SK-N-SH treated with all-trans-retinoic acid at 6 μM for 48 hours (cell line): ENCODE measurements at regions not wholly inside any gene's neighbourhood (a gene's known extent, or its start where the extent isn't known, plus 50 kb on each side); places are given as distances from the start of the nearest gene placed in this dataset.

Experiments
- ATAC-seq: fragments of 200-7000 bp; cut with Tn5 transposase; 3 replicates; pipeline ENCODE4 v1.9.1; 2020; ENCODE audit warnings: mild to moderate bottlenecking, moderate library complexity
- ARNTL ChIP-seq: fragments of 450-650 bp; formaldehyde crosslinking; IDR thresholded peaks from 2 replicates; pipeline ENCODE4 v1.5.0; 2020; ENCODE audit warnings: low read depth, mild to moderate bottlenecking, moderate library complexity, borderline replicate concordance
- BACH2 ChIP-seq: fragments of 250-450 bp; sonication (Bioruptor Pico); IDR thresholded peaks from 2 replicates; pipeline ENCODE4 v1.9.0; 2021; ENCODE audit warnings: mild to moderate bottlenecking, borderline replicate concordance
- ESRRG ChIP-seq: fragments of 250-450 bp; sonication (Bioruptor Pico); IDR thresholded peaks from 2 replicates; pipeline ENCODE4 v1.6.1; 2021; ENCODE audit warnings: mild to moderate bottlenecking
- GLIS3 ChIP-seq: fragments of 250-450 bp; sonication (Bioruptor Pico); IDR thresholded peaks from 2 replicates; pipeline ENCODE4 v1.5.0; 2020; ENCODE audit warnings: mild to moderate bottlenecking, moderate library complexity
- ISL1 ChIP-seq: fragments of 250-450 bp; sonication (Bioruptor Pico); IDR thresholded peaks from 2 replicates; pipeline ENCODE4 v2.1.2; 2022; ENCODE audit warnings: mild to moderate bottlenecking, moderate library complexity
- OSR1 ChIP-seq: fragments of 250-450 bp; sonication (Bioruptor Pico); IDR thresholded peaks from 2 replicates; pipeline ENCODE4 v1.8.0; 2022; ENCODE audit warnings: moderate library complexity, mild to moderate bottlenecking, inconsistent platforms
- RARB ChIP-seq: fragments of 250-450 bp; sonication (Bioruptor Pico); IDR thresholded peaks from 2 replicates; pipeline ENCODE4 v1.8.0; 2021; ENCODE audit warnings: mild to moderate bottlenecking, moderate library complexity
- SNAI2 ChIP-seq: fragments of 250-450 bp; sonication (Bioruptor Pico); IDR thresholded peaks from 2 replicates; pipeline ENCODE4 v1.5.0; 2020; ENCODE audit warnings: mild to moderate bottlenecking, moderate library complexity
- TCF4 ChIP-seq: fragments of 250-450 bp; sonication (Bioruptor Pico); IDR thresholded peaks from 2 replicates; pipeline ENCODE4 v1.8.0; 2021; ENCODE audit warnings: mild to moderate bottlenecking, moderate library complexity, borderline replicate concordance
- TOX ChIP-seq: fragments of 250-450 bp; sonication (Bioruptor Pico); IDR thresholded peaks from 2 replicates; pipeline ENCODE4 v1.8.0; 2021; ENCODE audit warnings: mild to moderate bottlenecking, moderate library complexity, borderline replicate concordance
- ZFP3 ChIP-seq: fragments of 250-450 bp; sonication (Bioruptor Pico); IDR thresholded peaks from 2 replicates; pipeline ENCODE4 v1.5.0; 2020; ENCODE audit warnings: mild to moderate bottlenecking, moderate library complexity
- ZNF565 ChIP-seq: fragments of 450-650 bp; formaldehyde crosslinking; conservative IDR thresholded peaks from 2 replicates; pipeline ENCODE4 v1.5.0; 2020; ENCODE audit warnings: low read depth, mild to moderate bottlenecking, moderate library complexity
- ZNF70 ChIP-seq: fragments of 450-650 bp; formaldehyde crosslinking; IDR thresholded peaks from 2 replicates; pipeline ENCODE4 v1.5.0; 2020; ENCODE audit warnings: mild to moderate bottlenecking, moderate library complexity
- ZNF8 ChIP-seq: fragments of 450-650 bp; formaldehyde crosslinking; IDR thresholded peaks from 2 replicates; pipeline ENCODE4 v1.5.0; 2020; ENCODE audit warnings: mild to moderate bottlenecking, moderate library complexity
- TF ChIP-seq, protein P1 (sequence below): fragments of 250-450 bp; sonication (Bioruptor Pico); IDR thresholded peaks from 2 replicates; pipeline ENCODE4 v1.5.1; 2021; ENCODE audit warnings: mild to moderate bottlenecking, moderate library complexity
- TF ChIP-seq, protein P2 (sequence below): fragments of 250-450 bp; sonication (Bioruptor Pico); IDR thresholded peaks from 2 replicates; pipeline ENCODE4 v1.5.0; 2020; ENCODE audit warnings: mild to moderate bottlenecking, moderate library complexity
- TF ChIP-seq, protein P3 (sequence below): fragments of 250-450 bp; sonication (Bioruptor Pico); IDR thresholded peaks from 2 replicates; pipeline ENCODE4 v1.8.0; 2021; ENCODE audit warnings: low read depth, mild to moderate bottlenecking, moderate library complexity, borderline replicate concordance
- TF ChIP-seq, protein P4 (sequence below): fragments of 250-450 bp; sonication (Bioruptor Pico); IDR thresholded peaks from 2 replicates; pipeline ENCODE4 v1.5.1; 2020; ENCODE audit warnings: low read depth, mild to moderate bottlenecking, moderate library complexity
- TF ChIP-seq, protein P5 (sequence below): fragments of 250-450 bp; sonication (Bioruptor Pico); IDR thresholded peaks from 2 replicates; pipeline ENCODE4 v1.8.0; 2020; ENCODE audit warnings: mild to moderate bottlenecking, moderate library complexity, borderline replicate concordance

DNA sequence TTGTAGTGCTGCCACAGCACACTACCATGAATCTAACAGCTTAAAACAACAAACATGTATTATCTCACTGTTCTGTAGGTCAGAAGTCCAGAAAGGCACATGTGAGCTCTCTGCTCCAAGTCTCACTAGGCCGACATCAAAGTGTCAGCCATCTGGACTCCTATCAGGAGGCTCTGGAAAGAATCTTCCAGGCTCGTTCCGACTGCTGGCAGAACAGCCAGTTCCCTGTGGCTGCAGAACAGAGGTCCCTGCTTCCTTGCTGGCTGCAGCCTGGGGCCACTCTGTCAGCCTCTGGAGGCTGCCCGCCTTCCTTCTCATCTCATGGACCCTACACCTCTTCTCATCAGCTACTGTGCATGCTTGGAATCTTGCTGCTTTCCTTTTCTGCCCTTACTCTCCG is 168.9 kb downstream of the CBLN1 start:
- TF ChIP-seq, protein P1, sequence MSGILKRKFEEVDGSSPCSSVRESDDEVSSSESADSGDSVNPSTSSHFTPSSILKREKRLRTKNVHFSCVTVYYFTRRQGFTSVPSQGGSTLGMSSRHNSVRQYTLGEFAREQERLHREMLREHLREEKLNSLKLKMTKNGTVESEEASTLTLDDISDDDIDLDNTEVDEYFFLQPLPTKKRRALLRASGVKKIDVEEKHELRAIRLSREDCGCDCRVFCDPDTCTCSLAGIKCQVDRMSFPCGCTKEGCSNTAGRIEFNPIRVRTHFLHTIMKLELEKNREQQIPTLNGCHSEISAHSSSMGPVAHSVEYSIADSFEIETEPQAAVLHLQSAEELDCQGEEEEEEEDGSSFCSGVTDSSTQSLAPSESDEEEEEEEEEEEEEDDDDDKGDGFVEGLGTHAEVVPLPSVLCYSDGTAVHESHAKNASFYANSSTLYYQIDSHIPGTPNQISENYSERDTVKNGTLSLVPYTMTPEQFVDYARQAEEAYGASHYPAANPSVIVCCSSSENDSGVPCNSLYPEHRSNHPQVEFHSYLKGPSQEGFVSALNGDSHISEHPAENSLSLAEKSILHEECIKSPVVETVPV (CRISPR knock-in tag): no peak
- no peak for TF ChIP-seq SNAI2 (CRISPR knock-in tag)
- no peak for TF ChIP-seq ISL1 (CRISPR knock-in tag)
- TF ChIP-seq, protein P2, sequence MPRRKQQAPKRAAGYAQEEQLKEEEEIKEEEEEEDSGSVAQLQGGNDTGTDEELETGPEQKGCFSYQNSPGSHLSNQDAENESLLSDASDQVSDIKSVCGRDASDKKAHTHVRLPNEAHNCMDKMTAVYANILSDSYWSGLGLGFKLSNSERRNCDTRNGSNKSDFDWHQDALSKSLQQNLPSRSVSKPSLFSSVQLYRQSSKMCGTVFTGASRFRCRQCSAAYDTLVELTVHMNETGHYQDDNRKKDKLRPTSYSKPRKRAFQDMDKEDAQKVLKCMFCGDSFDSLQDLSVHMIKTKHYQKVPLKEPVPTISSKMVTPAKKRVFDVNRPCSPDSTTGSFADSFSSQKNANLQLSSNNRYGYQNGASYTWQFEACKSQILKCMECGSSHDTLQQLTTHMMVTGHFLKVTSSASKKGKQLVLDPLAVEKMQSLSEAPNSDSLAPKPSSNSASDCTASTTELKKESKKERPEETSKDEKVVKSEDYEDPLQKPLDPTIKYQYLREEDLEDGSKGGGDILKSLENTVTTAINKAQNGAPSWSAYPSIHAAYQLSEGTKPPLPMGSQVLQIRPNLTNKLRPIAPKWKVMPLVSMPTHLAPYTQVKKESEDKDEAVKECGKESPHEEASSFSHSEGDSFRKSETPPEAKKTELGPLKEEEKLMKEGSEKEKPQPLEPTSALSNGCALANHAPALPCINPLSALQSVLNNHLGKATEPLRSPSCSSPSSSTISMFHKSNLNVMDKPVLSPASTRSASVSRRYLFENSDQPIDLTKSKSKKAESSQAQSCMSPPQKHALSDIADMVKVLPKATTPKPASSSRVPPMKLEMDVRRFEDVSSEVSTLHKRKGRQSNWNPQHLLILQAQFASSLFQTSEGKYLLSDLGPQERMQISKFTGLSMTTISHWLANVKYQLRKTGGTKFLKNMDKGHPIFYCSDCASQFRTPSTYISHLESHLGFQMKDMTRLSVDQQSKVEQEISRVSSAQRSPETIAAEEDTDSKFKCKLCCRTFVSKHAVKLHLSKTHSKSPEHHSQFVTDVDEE (CRISPR knock-in tag): no peak
- TF ChIP-seq TOX: no peak
- no peak for TF ChIP-seq ESRRG (CRISPR knock-in tag)
- TF ChIP-seq, protein P3, sequence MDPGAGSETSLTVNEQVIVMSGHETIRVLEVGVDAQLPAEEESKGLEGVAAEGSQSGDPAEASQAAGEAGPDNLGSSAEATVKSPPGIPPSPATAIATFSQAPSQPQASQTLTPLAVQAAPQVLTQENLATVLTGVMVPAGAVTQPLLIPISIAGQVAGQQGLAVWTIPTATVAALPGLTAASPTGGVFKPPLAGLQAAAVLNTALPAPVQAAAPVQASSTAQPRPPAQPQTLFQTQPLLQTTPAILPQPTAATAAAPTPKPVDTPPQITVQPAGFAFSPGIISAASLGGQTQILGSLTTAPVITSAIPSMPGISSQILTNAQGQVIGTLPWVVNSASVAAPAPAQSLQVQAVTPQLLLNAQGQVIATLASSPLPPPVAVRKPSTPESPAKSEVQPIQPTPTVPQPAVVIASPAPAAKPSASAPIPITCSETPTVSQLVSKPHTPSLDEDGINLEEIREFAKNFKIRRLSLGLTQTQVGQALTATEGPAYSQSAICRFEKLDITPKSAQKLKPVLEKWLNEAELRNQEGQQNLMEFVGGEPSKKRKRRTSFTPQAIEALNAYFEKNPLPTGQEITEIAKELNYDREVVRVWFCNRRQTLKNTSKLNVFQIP: no peak
- TF ChIP-seq ZNF8: no peak
- TF ChIP-seq BACH2: no peak
- TF ChIP-seq ZNF565: no peak
- TF ChIP-seq TCF4: no peak
- no peak for TF ChIP-seq RARB (CRISPR knock-in tag)
- TF ChIP-seq OSR1 (CRISPR knock-in tag): no peak
- no peak for TF ChIP-seq ZFP3 (CRISPR knock-in tag)
- no peak for ATAC-seq

DNA sequence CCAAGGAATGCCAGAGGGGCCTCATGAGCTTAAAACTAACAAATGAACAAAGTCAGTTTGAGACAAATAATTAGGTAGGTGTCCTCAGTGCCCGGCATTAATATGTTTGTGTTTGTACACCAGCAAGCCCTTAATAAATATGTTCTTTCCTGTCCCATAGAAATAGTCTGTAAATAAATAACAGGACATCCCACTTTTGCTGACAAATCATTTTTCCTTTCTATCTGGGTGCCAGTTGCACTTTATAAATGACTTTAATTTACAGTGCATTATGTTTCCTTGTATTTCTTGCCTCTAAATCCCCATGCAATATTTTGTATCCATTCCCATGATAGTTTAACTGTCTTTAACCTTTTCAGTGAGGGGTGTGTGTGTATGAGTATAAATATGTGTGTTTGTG is 170.3 kb downstream of the CBLN1 start:
- TF ChIP-seq TCF4 (no peak), ISL1 (CRISPR knock-in tag) (no peak), ZNF565 (no peak), ZNF8 (no peak), ZNF70 (CRISPR knock-in tag) (no peak), ARNTL (CRISPR knock-in tag) (no peak), BACH2 (no peak), ZFP3 (CRISPR knock-in tag) (no peak), RARB (CRISPR knock-in tag) (no peak), SNAI2 (CRISPR knock-in tag) (no peak), OSR1 (CRISPR knock-in tag) (no peak), GLIS3 (CRISPR knock-in tag) (no peak)
- TF ChIP-seq, protein P4, sequence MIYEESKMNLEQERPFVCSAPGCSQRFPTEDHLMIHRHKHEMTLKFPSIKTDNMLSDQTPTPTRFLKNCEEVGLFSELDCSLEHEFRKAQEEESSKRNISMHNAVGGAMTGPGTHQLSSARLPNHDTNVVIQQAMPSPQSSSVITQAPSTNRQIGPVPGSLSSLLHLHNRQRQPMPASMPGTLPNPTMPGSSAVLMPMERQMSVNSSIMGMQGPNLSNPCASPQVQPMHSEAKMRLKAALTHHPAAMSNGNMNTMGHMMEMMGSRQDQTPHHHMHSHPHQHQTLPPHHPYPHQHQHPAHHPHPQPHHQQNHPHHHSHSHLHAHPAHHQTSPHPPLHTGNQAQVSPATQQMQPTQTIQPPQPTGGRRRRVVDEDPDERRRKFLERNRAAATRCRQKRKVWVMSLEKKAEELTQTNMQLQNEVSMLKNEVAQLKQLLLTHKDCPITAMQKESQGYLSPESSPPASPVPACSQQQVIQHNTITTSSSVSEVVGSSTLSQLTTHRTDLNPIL: no peak
- TF ChIP-seq, protein P5, sequence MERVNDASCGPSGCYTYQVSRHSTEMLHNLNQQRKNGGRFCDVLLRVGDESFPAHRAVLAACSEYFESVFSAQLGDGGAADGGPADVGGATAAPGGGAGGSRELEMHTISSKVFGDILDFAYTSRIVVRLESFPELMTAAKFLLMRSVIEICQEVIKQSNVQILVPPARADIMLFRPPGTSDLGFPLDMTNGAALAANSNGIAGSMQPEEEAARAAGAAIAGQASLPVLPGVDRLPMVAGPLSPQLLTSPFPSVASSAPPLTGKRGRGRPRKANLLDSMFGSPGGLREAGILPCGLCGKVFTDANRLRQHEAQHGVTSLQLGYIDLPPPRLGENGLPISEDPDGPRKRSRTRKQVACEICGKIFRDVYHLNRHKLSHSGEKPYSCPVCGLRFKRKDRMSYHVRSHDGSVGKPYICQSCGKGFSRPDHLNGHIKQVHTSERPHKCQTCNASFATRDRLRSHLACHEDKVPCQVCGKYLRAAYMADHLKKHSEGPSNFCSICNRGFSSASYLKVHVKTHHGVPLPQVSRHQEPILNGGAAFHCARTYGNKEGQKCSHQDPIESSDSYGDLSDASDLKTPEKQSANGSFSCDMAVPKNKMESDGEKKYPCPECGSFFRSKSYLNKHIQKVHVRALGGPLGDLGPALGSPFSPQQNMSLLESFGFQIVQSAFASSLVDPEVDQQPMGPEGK (CRISPR knock-in tag): no peak
- TF ChIP-seq, protein P2 (CRISPR knock-in tag): no peak
- no peak for ATAC-seq
